MM.1S (cell line): ENCODE measurements at regions not wholly inside any gene's neighbourhood (a gene's known extent, or its start where the extent isn't known, plus 50 kb on each side); places are given as distances from the start of the nearest gene placed in this dataset.

Source experiments
- DNase-seq: peaks from one replicate; pipeline ENCODE4 v3.0.0-alpha.2; 2015
- H2AFZ ChIP-seq: fragments of 300-600 bp; sonication (generic); 2 replicates; pipeline ENCODE4 v1.6.0; 2016; ENCODE audit warnings: antibody characterized with exemption, low read length
- H3F3A ChIP-seq: fragments of 300-600 bp; sonication (generic); 2 replicates; pipeline ENCODE4 v1.6.1; 2016; ENCODE audit warnings: mild to moderate bottlenecking, antibody characterized with exemption, low read length, moderate library complexity, mixed read lengths; ENCODE audit not compliant: insufficient read depth
- H3K27ac ChIP-seq: fragments of 300-600 bp; sonication (generic); 2 replicates; pipeline ENCODE4 v1.5.1; 2016; ENCODE audit warnings: mild to moderate bottlenecking, low read length
- H3K27me3 ChIP-seq: fragments of 300-600 bp; sonication (generic); replicated peaks from 2 replicates; pipeline ENCODE4 v1.6.0; 2016; ENCODE audit warnings: low read length; ENCODE audit not compliant: insufficient read depth
- H3K36me3 ChIP-seq: fragments of 300-600 bp; sonication (generic); replicated peaks from 2 replicates; pipeline ENCODE4 v1.6.1; 2016; ENCODE audit warnings: mild to moderate bottlenecking, low read length, mixed read lengths; ENCODE audit not compliant: insufficient read depth
- H3K4me1 ChIP-seq: fragments of 300-600 bp; sonication (generic); 2 replicates; pipeline ENCODE4 v1.6.1; 2016; ENCODE audit warnings: low read length, mixed read lengths
- H3K4me2 ChIP-seq: fragments of 300-600 bp; sonication (generic); 2 replicates; pipeline ENCODE4 v1.6.0; 2016; ENCODE audit warnings: low read depth, low read length
- H3K4me3 ChIP-seq: fragments of 300-600 bp; sonication (generic); 2 replicates; pipeline ENCODE4 v1.5.1; 2016; ENCODE audit warnings: low read length, mixed read lengths
- H3K79me2 ChIP-seq: fragments of 300-600 bp; sonication (generic); 2 replicates; pipeline ENCODE4 v1.6.1; 2016; ENCODE audit warnings: mixed run types, low read length, mixed read lengths
- H3K9ac ChIP-seq: fragments of 300-600 bp; sonication (generic); 2 replicates; pipeline ENCODE4 v1.6.1; 2016; ENCODE audit warnings: low read length, mixed read lengths
- H3K9me2 ChIP-seq: fragments of 300-600 bp; sonication (generic); replicated peaks from 2 replicates; pipeline ENCODE4 v1.6.1; 2016; ENCODE audit warnings: mild to moderate bottlenecking, low read length, mixed read lengths; ENCODE audit not compliant: insufficient read depth
- H3K9me3 ChIP-seq: fragments of 300-600 bp; sonication (generic); replicated peaks from 2 replicates; pipeline ENCODE4 v1.6.1; 2016; ENCODE audit warnings: mild to moderate bottlenecking, low read length, mixed read lengths; ENCODE audit not compliant: insufficient read depth
- H4K20me1 ChIP-seq: fragments of 300-600 bp; sonication (generic); 2 replicates; pipeline ENCODE4 v1.6.1; 2016; ENCODE audit warnings: mild to moderate bottlenecking, low read length, moderate library complexity, mixed read lengths; ENCODE audit not compliant: insufficient read depth
- CTCF ChIP-seq: fragments of 300-600 bp; sonication (generic); IDR thresholded peaks from 2 replicates; pipeline ENCODE4 v1.5.1; 2016; ENCODE audit warnings: antibody characterized with exemption, low read length, mixed read lengths
- EZH2 ChIP-seq: fragments of 300-600 bp; sonication (generic); optimal IDR thresholded peaks from 2 replicates; pipeline ENCODE3; 2017; ENCODE audit warnings: low read depth, mild to moderate bottlenecking, antibody characterized with exemption, low read length, mixed read lengths
- EZH2phosphoT487 ChIP-seq: fragments of 300-600 bp; sonication (generic); IDR thresholded peaks from 2 replicates; pipeline ENCODE4 v1.6.1; 2018; ENCODE audit warnings: antibody characterized with exemption, low read length

- H3K27ac ChIP-seq, result no peak overlapping the region
- H2AFZ ChIP-seq, result no peak overlapping the region
- no peaks in the 10 kb centered on the region for H3K79me2 ChIP-seq
- no peak overlapping the region for H3K4me3 ChIP-seq
- no peaks in the 10 kb centered on the region for H3K9me2 ChIP-seq
- H3K4me1 ChIP-seq, result no peaks in the 10 kb centered on the region
- TF ChIP-seq EZH2 (no peak), CTCF (no peak), EZH2phosphoT487 (no peak)
- H3K36me3 ChIP-seq, result no peaks in the 10 kb centered on the region
- no peak for DNase-seq
- H4K20me1 ChIP-seq, result no peaks in the 10 kb centered on the region
- H3K9me3 ChIP-seq, result no peaks in the 10 kb centered on the region
- no peak overlapping the region for H3K4me2 ChIP-seq
- H3F3A ChIP-seq, result no peaks in the 10 kb centered on the region
- H3K9ac ChIP-seq, result no peak overlapping the region
- H3K27me3 ChIP-seq, result no peaks in the 10 kb centered on the region
Measured at GRCh38 chr6:40194447-40195170, 260.3 kb upstream of the MOCS1 start.

GRCh38 chr6:40192516-40192915 lies 258.3 kb upstream of the MOCS1 start:
- Histone ChIP-seq H3K27ac (no peak overlapping the region), H3F3A (no peaks in the 10 kb centered on the region), H3K4me3 (no peak overlapping the region), H2AFZ (no peak overlapping the region), H3K4me2 (no peak overlapping the region), H3K9me2 (no peaks in the 10 kb centered on the region), H3K27me3 (no peaks in the 10 kb centered on the region), H3K4me1 (no peaks in the 10 kb centered on the region), H3K36me3 (no peaks in the 10 kb centered on the region), H3K79me2 (no peaks in the 10 kb centered on the region), H3K9me3 (no peaks in the 10 kb centered on the region), H3K9ac (no peak overlapping the region), H4K20me1 (no peaks in the 10 kb centered on the region)
- TF ChIP-seq CTCF (no peak), EZH2phosphoT487 (no peak), EZH2 (no peak)
- no peak for DNase-seq

GRCh38 chr6:40188931-40189330 lies 254.7 kb upstream of the MOCS1 start:
- Histone ChIP-seq H3K36me3 (no peaks in the 10 kb centered on the region), H3K9ac (no peak overlapping the region), H2AFZ (no peak overlapping the region), H3K4me3 (no peak overlapping the region), H3K4me1 (no peaks in the 10 kb centered on the region), H3K79me2 (no peaks in the 10 kb centered on the region), H3K9me2 (no peaks in the 10 kb centered on the region), H3F3A (no peaks in the 10 kb centered on the region), H3K9me3 (no peaks in the 10 kb centered on the region; the same call in 1 of the 2 replicates), H4K20me1 (no peaks in the 10 kb centered on the region), H3K27me3 (no peaks in the 10 kb centered on the region), H3K4me2 (no peak overlapping the region), H3K27ac (no peak overlapping the region)
- DNase-seq, result no peak
- TF ChIP-seq CTCF (no peak), EZH2 (no peak), EZH2phosphoT487 (no peak)
